Astrocyte (in vitro differentiated cells and primary cell): ENCODE measurements at regions not wholly inside any gene's neighbourhood (a gene's known extent, or its start where the extent isn't known, plus 50 kb on each side); places are given as distances from the start of the nearest gene placed in this dataset.

Source experiments
- EZH2 ChIP-seq: IDR thresholded peaks from 2 replicates; pipeline ENCODE4 v1.6.1; 2012; ENCODE audit warnings: mild to moderate bottlenecking, low read length, inconsistent platforms; ENCODE audit not compliant: insufficient read depth
- TF ChIP-seq, protein P1 (sequence below): IDR thresholded peaks from 2 replicates; pipeline ENCODE4 v1.5.1; 2011; ENCODE audit warnings: low read depth, mild to moderate bottlenecking, inconsistent platforms, low read length, moderate library complexity; ENCODE audit not compliant: insufficient read depth

DNA sequence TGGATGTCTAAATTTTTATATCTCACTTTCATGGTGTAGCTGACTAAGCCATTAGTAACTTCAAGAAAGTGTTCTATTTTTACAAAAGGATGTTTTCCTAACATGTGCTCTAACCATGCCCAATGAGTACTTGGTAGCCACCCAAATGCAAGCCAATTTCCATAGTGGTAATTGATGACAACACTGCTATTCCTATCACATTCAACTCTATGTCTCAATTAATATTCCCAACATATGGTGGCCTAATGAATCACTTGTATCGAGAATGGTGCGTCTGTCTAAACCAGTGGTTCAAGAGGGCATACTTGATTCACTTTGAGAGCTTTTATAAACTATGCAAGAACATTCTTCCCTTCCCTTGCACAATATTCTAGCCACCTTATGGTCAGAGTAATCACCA, 112.9 kb upstream of the GPRIN3 start:
- TF ChIP-seq, protein P1, sequence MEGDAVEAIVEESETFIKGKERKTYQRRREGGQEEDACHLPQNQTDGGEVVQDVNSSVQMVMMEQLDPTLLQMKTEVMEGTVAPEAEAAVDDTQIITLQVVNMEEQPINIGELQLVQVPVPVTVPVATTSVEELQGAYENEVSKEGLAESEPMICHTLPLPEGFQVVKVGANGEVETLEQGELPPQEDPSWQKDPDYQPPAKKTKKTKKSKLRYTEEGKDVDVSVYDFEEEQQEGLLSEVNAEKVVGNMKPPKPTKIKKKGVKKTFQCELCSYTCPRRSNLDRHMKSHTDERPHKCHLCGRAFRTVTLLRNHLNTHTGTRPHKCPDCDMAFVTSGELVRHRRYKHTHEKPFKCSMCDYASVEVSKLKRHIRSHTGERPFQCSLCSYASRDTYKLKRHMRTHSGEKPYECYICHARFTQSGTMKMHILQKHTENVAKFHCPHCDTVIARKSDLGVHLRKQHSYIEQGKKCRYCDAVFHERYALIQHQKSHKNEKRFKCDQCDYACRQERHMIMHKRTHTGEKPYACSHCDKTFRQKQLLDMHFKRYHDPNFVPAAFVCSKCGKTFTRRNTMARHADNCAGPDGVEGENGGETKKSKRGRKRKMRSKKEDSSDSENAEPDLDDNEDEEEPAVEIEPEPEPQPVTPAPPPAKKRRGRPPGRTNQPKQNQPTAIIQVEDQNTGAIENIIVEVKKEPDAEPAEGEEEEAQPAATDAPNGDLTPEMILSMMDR = no peak
- TF ChIP-seq EZH2 = no peak
